ENCODE measurements at regions not wholly inside any gene's neighbourhood (a gene's known extent, or its start where the extent isn't known, plus 50 kb on each side); places are given as distances from the start of the nearest gene placed in this dataset.

DNA sequence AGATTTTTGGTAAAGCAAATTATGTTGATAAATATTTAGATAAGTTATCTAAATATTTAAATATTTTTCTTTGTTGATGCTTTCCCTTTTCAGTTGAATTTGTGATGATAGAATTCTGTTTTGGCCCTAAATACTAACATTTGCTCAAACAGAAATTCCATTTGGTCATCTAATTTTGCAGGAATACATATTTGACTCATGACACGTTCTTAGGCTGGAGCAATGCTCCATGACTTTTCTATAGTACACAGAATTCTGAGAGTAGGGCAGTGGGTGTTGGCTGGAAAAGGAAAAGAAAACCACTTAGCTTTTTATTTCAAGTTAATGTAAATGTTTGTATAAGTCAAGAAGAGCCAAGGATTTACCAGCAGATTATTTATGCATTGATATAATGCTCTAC lies 58.6 kb upstream of the GK2 start:
- H3K27me3 ChIP-seq (ENCODE audit: insufficient read depth in 3 of 3, low read length in 2 of 3) = no peaks in the 10 kb centered on the region
- H3K9me3 ChIP-seq = no peaks in the 10 kb centered on the region
- H3K4me3 ChIP-seq = no peak overlapping the region
- H3K36me3 ChIP-seq (ENCODE audit: insufficient read depth in 1 of 2, low read depth in 1 of 2) = no peaks in the 10 kb centered on the region
- intact Hi-C loops (cut with DNase I) = no loop called here
- ATAC-seq (no peak), DNase-seq (no peak)
- WGBS, 3 donors = 9 to 30% (median 28%) methylated on average over 1 of the region's 1 CpG
- TF ChIP-seq, protein P1, sequence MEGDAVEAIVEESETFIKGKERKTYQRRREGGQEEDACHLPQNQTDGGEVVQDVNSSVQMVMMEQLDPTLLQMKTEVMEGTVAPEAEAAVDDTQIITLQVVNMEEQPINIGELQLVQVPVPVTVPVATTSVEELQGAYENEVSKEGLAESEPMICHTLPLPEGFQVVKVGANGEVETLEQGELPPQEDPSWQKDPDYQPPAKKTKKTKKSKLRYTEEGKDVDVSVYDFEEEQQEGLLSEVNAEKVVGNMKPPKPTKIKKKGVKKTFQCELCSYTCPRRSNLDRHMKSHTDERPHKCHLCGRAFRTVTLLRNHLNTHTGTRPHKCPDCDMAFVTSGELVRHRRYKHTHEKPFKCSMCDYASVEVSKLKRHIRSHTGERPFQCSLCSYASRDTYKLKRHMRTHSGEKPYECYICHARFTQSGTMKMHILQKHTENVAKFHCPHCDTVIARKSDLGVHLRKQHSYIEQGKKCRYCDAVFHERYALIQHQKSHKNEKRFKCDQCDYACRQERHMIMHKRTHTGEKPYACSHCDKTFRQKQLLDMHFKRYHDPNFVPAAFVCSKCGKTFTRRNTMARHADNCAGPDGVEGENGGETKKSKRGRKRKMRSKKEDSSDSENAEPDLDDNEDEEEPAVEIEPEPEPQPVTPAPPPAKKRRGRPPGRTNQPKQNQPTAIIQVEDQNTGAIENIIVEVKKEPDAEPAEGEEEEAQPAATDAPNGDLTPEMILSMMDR (IDR thresholded peaks at IDR 0.05) = no peak
- no peaks in the 10 kb centered on the region for H3K4me1 ChIP-seq
- H3K27ac ChIP-seq = no peak overlapping the region
